GM19023 (cell line): ENCODE measurements at regions not wholly inside any gene's neighbourhood (a gene's known extent, or its start where the extent isn't known, plus 50 kb on each side); places are given as distances from the start of the nearest gene placed in this dataset.
"Not testable (repeated sequence)": the region's sequence is repeated elsewhere in the genome, so short reads cannot be mapped to it uniquely, and the experiment has no call there.

Experiments used
- ATAC-seq: cut with Tn5 transposase; IDR thresholded peaks from one replicate; pipeline ENCODE4 v1.9.1; 2021; ENCODE audit warnings: mild to moderate bottlenecking, moderate library complexity; ENCODE audit not compliant: unreplicated experiment

DNA sequence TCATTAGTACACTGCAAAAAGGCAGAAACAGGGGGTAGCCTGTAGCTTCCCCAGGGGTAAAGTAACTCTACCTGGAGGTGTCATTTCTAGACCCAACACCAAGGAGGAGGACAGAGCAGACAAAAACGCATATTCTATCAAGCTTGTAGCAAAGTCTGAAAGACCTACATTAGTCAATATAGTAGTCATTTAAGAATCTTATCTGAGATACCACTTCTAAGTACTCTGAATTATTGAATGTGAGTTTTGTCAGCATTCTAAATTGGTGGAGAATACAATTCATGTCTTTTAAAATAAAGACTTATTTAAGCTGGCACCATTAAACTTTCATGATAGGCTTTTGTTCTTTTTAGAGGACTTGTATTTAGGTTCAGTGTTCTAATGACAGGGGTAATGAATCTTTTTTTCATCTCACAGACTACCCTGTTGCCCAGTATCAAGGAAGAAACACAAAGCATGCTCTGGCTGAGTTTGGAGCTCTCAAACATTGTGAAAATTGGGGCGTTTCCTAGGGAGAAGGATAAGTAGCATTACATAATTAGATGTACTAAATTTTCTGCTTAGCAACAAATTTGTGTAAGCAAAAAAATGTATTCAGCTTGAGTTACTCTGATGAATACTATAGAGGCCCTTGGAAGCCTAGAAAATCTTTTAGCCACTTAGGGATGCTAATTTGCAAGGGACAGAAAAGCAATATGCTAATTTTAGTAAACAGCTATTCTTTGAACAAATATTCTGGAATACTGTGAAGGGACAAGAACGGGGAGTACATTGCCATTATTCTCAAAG is 255.4 kb upstream of the HSF2 start:
- no peak for ATAC-seq

DNA sequence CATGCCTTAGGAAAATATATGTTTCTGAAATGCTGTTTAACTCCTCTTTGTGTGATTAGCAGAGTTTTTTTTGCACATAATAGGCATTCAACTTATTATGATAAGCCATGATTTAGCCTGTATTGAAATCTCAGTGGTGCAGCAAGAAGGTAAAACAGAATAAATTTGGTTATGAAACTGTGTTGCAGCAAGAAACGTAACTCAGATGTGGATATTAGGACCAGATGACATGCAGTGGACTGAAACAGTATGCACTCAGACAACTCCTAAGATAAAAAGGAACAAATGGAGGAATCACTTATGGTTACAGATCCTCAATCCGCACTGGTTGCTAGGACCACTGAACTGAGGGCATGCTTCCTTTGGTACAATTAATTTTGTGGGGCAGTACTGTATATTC is 254.2 kb upstream of the HSF2 start:
- no peak for ATAC-seq

DNA sequence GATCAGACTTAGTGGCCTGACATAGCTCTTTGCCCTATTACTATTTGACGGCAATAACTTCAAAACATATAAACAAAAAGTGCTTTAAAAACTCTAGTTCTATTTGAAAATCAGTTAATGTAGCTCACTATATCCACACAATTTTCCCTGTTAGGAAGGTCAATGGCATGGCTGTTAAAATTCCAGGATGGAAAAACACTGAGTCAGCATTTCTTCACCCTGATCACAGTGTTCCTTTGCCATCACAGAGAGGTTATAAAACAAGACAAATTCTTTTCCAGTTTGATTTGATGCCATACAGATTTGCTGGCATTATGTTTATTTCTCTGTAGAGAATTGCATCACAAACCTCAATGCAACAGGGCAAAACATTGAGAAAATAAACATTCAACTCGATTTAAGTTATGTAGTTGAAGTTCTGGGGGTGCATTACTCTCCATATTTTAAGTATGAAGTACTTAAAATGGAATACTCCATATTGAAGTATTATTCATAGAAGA is 253.7 kb upstream of the HSF2 start:
- no peak for ATAC-seq

DNA sequence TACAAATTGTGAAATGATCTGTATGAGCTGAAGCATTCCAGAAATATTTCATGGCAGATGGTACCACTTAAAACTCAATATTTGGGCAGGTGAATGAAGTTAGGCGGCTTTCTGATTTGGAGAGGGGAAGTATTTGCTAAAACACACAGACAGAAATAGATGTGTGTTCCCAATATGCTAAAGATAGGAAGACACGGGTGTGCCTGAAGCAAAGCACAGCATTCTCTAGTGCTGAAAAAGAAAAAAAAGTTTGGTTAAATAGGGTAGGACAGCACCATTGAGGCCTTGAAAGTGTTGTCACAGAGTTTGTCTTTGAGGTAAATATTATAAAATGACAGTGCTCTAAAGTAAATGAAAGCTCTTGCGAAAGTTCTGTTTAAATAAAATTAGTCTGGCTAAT is 252.2 kb upstream of the HSF2 start:
- no peak for ATAC-seq

DNA sequence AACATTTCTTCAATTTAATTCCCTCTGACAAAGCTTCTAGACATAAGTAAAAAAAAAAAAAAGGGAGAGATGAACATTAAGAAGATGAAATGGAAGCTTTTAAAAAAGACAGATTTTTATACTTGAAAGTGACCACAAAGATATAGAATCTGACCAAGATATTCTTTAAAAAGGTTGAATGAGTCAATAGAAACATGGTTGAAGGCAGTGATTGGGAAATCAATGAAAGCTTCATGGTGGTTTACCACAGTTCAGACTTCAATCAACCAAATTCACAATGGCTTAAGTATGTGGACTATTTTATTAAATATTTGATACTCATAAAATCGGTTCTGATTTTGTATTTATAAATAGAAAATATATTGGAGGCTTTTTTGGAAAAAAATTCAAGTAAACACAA is 248.4 kb upstream of the HSF2 start:
- no peak for ATAC-seq

DNA sequence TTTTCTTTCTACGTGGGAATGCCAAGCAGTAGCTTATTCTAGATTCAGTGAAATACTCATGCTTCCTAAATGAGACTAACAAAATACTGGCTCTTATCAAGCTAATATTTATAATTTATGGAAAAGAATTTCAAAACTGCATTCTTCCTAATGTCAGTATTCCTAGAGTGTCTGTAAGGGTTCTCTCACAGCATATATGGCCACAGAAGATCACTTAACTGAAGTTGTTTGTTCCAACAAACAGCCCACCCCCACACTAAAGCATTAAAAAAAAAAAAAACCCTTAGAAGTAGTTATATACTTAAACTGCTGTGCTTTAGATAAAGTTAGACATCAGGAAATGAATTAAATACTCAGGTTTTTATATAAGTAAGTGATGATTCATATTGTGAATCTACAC is 247.7 kb upstream of the HSF2 start:
- no peak for ATAC-seq

DNA sequence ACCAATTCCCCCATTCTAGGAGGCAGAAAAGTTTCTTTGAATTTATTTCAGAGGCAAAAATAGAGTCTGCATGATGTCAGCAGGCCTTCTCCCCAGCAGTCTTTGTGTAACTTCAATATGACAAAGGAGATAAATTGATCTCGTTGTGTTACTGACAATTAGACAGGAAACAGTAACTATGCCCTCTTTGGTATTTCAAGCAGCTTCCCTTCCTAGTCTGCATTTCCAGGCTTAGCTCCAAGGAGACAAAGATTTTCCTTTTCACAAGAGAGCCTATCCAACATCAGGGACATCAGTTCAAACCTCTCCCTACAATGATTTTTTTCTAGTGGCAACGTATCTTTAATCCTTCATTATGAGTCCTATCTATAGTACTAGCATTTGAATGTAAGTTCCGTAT is 245.9 kb upstream of the HSF2 start:
- ATAC-seq, result no peak

DNA sequence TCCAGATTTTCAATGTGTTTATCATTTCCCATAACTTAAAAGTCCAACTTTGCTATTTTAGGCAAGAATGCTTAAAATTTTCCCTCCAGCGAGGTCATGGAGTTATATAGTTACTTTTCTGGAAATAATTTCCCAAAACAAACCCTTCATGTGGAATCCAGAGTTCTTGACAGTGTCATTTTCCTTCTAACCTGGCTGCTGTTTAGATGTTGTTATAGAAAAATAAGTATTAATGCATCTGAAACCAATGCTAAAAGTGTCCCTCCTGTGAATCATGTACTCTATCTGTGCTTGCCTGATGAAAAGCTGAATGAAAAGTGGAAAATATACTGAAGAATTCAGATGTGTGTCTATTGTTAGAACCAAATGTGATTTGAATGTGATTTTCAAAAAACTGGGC is 245.3 kb upstream of the HSF2 start:
- no peak for ATAC-seq

DNA sequence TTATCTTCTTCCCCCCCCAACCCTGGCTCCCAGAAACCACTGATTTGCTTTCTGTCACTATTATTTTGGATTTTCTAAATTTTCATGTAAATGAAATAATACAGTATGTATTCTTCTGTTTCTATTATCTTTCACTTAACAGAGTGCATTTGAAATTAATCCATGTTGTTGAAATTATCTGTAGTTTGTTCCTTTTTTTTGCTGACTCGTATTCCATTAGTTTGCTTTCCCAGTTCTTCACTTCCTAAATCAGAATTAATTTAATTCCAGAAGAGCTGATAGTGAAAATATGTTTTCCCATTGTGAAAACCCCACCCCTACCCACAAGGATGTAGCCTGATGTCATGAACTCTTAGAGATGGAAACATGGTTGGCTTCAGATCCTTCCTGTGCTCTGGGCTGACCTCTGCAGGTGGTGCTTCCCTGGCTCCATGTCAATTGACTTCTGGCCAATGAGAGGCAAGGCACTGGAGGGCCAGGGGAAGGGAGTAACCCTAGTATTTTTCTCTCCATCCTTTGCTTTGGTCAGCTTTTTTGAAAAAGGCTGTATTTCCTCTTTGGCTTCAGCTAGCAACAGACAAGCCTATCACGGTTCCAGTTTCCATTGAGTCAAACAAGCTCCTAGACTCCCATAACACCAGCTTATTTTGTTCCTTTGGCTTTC is 244.4 kb upstream of the HSF2 start:
- ATAC-seq, result no peak

DNA sequence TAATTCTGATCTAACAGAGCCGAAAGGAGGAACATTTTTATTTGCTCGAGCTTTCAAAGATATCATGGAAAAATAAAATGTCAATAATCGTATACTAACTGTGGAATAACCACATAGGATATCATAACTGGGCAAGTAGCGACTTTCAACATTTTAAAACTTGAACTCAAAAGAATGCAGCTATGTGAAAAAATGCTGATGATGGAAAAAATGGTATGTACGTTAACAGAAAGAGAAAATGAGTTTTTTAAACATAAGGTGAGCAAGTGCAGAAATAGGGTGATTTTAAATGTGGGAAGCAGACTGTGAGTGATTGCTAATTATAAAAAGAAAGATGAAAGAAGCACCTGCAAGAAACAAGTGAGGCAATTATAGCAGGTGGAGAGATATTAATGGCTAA is 238.3 kb upstream of the HSF2 start:
- no peak for ATAC-seq

DNA sequence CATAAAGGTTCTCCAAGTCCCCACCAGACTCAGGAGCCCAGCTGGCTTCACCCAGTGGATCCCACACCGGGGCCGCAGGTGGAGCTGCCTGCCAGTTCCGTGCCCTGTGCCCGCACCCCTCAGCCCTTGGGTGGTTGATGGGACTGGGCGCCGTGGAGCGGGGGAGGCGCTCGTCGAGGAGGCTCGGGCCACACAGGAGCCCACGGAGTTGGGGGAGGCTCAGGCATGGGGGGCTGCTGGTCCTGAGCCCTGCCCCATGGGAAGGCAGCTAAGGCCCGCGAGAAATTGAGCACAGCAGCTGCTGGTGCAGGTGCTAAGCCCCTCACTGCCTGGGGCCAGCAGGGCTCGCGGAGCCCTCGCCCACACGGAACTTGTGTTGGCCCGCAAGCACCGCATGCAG is 234.4 kb upstream of the HSF2 start:
- ATAC-seq, result no peak

DNA sequence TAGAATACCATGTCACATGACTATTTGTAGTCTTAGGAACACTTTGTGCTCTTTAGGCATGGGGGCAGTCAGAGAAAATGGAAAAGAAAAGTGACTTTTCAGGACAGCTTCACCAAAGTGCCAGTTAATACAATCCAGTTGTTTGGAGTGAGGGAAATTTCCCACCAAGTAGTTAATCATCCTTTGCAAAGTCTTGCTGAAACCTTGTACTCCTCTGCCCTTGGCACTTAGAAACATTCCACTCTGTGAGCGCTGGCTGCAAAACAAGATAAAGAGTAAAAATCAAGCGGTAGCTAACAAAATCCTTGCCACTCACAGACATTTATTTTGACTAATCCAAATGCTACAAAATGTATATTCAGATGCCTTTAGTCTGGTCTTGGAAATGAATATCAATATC is 229.2 kb upstream of the HSF2 start:
- no peak for ATAC-seq

DNA sequence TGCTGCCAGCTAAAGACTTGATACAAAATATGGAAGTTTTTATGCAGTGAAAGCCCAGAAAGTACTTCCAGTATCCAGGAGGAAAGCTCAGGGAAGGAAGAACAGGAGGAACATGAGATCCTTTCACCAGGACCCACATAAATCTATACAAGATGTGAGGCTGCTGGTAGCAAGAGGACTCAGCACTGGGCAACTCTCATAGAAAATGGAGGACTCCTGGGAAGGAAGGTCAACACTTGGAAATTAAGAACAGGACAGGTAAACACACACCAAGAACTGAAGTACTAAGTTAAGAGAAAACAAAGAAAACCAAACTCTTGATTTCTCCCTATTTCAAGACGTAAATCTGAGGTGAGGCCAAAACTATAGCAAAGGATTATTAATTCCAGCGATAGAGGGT is 220.5 kb upstream of the HSF2 start:
- no peak for ATAC-seq

DNA sequence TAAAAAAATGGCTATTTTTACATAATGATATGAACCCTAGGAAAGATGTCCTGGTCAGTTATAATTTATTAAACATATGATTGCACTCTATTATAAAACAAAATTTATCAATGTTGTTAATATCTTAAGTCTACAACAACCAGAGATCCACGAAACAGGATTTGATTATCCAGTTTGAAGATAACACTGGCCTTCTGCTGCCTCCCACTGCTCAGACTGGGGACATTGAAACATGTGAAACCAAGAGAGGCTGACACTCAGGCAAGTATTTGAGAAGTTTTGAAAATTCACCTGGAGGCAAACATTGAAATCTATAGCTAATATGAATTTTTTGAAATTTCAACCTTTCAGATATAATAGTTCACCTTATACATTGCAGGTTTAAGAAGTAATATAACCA is 219.3 kb upstream of the HSF2 start:
- ATAC-seq, result no peak

DNA sequence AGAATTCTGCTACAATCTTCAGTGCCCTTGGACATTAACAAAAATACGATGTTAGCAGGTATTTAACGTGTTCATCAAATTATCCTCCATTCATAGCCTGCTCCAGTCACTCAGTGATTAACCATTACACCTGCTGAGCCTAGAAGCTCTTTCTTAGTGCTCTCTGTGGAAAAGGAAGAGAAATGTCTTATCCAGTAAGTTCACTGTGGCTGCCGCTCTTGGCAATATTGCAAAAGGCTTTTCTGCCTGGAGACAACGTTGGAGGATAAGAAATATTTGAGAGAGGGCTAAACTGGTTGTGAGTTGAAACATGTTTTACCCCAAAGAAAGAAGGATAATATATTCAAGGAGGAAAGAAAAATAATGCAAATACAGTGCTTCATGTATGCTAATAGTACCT is 217.4 kb upstream of the HSF2 start:
- no peak for ATAC-seq

DNA sequence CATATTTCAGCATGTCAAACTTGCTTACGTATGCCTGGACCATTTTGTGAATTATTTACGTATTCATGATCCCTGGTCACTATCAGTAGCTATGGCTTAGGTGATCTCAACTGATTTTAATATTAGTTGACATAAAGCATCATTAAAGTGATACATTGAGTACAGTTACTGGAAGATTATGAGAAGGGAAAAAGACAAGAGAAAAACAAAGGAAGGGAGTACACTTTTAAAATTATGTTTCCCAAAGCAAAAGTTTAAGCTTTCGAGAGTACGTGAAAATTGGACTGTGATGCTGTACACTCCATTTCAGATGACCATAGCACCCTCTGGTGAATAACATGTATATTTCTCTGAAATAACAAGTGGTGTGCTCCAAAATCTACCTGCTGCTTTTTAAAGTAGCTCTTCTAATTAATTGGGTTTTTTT is 215.0 kb upstream of the HSF2 start:
- no peak for ATAC-seq

DNA sequence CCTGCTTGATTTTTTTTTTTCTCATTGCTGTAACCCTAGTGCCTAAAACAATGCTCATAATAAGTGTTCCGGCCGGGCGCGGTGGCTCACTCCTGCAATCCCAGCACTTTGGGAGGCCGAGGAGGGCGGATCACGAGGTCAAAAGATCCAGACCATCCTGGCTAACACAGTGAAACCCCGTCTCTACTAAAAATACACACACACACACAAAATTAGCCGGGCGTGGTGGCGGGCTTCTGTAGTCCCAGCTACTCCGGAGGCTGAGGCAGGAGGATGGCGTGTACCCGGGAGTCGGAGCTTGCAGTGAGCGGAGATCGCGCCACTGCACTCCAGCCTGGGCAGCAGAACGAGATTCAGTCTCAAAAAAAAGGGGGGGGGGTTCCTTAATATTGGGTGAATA is 214.0 kb upstream of the HSF2 start:
- ATAC-seq, result not testable (repeated sequence)

DNA sequence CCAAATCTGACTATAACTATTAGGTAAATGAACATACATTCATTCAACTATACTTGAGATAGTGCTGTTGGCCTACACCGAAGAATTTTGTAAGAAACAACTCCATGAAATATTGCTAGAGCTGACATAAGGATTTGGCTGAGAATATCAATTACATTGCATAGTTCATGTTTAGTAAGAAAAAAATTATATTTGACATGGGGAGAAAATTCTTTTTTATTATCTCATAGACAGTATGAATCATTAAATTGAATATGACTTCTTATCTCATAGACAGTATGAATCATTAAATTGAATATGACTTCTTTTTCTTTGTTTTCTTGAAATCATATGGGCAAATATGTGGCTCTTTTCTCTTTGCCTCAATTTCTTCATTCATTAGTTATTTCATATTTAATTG is 212.3 kb upstream of the HSF2 start:
- no peak for ATAC-seq

DNA sequence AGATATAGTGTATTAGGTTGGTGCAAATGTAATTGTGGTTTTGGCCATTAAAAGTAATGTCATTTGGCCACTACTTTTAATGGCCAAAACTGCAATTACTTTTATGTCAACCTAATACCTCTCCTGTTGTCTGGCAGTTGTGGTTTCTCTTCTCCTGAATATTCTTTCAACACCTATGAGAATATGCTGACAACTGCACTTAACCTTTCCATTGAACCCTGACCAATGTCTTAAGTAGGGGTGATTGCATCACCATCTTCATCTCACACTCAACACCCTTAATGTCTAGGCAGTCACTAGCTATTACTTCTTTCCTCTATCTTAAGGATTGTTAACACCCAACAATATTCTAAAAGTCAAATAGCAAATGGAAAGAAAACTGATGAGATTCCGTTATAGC is 200.5 kb upstream of the HSF2 start:
- no peak for ATAC-seq

DNA sequence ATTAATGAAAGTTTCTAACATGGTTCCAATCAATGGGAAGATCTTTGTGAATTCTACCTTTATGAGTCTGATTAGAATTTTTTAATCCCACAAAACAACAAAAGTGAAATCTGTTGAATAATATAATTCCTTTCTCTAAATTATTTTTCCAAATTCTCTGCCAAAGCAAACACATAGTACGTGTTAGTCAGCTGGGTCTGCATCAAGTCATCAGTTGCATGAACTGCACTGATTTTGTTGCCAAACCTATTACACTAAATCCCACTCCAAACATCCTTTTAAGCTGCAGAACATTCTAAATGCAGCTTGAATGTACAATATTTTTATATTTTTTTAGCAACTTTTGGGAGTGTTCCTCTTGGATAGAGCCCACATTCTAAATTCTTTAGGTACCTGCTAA is 199.0 kb upstream of the HSF2 start:
- no peak for ATAC-seq

DNA sequence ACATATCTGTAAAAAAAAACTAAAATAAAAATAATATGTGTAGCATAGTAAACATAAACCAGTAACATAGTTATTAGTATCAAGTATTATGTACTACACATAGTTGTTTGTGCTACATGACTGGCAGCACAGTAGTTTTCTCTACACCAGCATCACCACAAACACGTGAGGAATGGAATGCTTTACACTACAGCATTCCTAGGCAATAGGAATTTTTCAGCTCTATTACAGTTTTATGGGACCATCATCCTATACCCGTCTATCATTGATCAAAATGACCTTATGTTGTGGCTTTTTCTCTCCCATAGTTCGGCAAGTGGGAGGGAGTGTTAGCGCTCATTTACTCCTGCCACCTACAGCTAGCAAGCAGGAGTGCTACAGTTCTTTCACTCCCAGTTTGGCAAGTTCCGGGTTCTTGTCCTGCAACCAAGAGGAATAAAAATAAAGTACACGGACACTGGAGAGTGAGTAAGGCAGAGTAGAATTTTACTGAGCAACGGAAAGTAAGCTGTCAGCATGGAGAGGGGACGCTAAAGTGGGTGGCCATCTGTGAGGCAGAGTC is 196.8 kb upstream of the HSF2 start:
- no peak for ATAC-seq

DNA sequence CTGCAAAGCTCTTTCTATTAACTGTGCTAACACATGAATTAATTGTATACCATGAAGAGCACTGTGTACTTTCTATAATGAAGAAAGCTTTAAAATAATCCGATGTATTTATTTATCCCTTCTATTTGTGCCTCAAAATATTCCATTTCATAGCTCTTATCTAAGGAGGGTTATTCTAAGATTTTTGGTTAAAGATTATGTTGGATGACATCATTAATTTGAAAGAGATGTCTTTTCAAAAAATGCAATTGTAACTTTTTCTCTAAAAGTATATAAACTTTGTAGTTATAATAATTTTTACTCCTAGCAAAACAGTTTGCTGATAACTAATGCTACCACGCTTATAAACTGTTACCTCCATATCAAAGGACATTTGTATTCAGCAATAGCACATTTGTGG is 192.4 kb upstream of the HSF2 start:
- no peak for ATAC-seq
